OCI-LY3 (cell line): ENCODE measurements at regions not wholly inside any gene's neighbourhood (a gene's known extent, or its start where the extent isn't known, plus 50 kb on each side); places are given as distances from the start of the nearest gene placed in this dataset.

ENCODE experiments used
- CTCF ChIP-seq: fragments of 200-600, 300-600 bp; sonication (generic); IDR thresholded peaks from 2 replicates; pipeline ENCODE4 v1.5.1; 2014; ENCODE audit warnings: antibody characterized with exemption, low read length, low read depth
- EZH2phosphoT487 ChIP-seq: fragments of 200-600 bp; shearing (Covaris generic); IDR thresholded peaks from 2 replicates; pipeline ENCODE4 v1.6.1; 2018; ENCODE audit warnings: antibody characterized with exemption, mixed run types, low read depth

DNA sequence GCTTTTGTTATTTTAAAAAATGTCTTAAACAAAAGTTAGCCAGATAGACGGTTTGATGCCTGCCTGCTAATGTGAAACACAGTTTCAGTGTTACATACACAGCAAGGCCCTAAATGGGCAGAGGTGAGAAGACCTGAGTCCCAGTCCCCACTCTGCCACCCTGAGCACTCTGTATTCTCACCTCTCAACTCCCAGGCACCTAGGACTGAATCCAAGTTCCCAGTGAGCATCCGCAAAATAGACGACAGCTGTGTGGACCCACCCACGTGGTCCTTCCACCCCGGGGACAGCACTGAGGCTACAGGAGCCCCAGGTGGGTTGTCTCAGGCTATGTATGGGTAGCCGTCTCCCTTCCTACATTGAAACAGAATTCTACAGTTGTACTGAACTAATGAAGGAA, 111.5 kb downstream of the RPL27A start:
- TF ChIP-seq CTCF, result no peak
- TF ChIP-seq EZH2phosphoT487, result no peak
